GM20000 (cell line): ENCODE measurements at regions not wholly inside any gene's neighbourhood (a gene's known extent, or its start where the extent isn't known, plus 50 kb on each side); places are given as distances from the start of the nearest gene placed in this dataset.
"Not testable (repeated sequence)": the region's sequence is repeated elsewhere in the genome, so short reads cannot be mapped to it uniquely, and the experiment has no call there.

Source experiments
- DNase-seq: peaks from one replicate; pipeline ENCODE4 v3.0.0; 2012; ENCODE audit warnings: low spot score
- TF ChIP-seq, protein P1 (sequence below): IDR thresholded peaks from 2 replicates; pipeline ENCODE4 v1.5.1; 2012; ENCODE audit warnings: mild to moderate bottlenecking, control low read depth; ENCODE audit errors: extremely low read depth, missing control alignments

DNA sequence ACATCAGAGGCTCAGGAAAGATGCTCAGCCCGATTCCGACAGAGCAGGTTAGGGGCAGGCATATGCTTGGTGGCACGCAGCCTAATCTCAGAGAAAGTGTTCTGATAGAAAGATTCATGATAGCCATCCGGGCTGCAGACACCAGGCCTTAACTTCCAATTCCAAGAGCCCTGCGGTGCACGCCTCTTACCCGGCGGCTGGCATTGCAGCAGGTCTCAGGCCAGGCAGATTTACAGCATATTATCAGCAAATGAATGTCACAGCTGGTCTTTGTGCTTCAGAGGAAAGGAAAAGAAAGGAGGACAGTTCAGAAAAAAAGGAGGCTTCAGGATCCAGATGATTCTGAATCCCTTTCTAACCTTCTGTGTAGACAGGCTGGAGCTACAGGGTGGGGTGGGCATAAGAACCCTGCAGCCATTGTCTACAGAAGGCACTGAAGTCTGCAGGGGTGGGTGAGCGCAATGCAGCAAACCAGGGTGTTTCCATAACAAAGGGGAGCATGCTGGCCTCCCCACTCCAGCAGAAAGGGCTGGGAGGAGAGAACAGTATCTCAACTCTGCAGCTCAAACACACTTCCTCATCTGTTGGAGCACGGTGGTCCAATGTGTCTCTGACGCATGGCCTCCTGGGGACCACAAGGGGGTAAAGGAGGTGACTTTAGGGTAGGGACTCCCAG is 277.4 kb upstream of the XYLT1 start:
- DNase-seq: no peak
- TF ChIP-seq, protein P1, sequence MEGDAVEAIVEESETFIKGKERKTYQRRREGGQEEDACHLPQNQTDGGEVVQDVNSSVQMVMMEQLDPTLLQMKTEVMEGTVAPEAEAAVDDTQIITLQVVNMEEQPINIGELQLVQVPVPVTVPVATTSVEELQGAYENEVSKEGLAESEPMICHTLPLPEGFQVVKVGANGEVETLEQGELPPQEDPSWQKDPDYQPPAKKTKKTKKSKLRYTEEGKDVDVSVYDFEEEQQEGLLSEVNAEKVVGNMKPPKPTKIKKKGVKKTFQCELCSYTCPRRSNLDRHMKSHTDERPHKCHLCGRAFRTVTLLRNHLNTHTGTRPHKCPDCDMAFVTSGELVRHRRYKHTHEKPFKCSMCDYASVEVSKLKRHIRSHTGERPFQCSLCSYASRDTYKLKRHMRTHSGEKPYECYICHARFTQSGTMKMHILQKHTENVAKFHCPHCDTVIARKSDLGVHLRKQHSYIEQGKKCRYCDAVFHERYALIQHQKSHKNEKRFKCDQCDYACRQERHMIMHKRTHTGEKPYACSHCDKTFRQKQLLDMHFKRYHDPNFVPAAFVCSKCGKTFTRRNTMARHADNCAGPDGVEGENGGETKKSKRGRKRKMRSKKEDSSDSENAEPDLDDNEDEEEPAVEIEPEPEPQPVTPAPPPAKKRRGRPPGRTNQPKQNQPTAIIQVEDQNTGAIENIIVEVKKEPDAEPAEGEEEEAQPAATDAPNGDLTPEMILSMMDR: no peak

DNA sequence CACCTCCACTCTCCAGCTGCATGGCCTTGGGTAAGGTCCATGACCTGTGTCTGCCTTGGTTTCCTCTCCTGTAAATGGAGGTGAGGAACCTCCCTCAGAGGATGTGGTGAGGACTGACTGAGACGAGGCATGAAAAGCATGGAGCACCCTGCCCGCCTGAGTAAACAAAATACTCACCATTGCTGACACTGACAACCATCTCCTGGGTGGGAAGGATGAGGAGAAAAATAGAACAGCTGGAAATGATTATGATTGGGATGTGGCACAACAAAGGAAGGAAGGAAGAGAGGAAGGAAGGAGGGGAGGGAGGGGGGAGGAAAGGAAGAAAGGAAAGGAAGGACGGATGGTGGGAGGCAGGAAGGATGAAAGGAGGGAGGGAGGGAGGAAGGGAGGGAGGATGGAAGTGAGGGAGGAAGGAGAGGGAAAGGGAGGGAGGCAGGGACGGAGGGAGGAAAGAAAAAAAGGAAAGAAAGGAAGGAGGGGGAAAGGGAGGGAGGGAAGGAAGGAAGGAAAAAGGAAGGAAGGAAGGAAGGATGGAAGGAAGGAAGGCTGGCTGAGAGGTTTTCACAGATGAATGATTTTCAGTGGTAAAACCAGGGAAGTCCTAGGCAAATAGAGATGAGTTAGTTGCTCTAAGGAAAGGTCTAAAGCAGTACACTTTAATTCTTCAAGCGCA is 276.5 kb upstream of the XYLT1 start:
- DNase-seq: no peak
- TF ChIP-seq, protein P1: no peak

DNA sequence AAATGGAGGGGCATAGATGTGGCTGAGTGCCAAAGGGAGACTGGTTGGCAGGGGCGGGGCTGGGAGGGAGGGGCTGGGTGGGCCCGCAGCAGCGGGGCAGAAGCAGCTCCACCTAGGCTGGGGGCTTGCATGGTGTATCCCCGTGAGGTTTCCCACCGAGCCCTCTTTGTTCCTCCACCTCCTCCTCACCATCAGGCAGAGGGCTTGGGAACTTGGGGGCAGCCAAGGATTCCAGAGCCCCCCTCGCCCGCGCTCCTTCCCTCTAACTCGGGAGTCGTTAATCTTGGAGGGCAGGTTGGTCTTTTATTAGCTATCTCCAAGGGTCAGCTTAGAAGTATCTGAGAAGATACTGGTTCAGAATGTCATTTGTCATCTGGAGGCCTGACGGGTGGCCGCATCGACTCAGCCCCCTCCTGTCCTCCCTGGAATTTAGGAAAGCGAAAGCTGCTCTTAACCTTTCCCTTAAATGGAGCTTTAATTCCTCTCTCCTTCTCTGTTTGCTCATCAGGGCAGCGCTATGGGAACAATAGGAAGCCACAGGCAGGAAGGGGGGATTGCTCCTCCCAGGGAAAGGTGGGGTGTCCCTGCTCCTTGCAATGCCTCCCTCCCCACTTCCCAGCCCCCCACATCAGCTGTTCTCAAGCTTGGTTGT is 274.3 kb upstream of the XYLT1 start:
- no peak for DNase-seq
- TF ChIP-seq, protein P1: no peak

DNA sequence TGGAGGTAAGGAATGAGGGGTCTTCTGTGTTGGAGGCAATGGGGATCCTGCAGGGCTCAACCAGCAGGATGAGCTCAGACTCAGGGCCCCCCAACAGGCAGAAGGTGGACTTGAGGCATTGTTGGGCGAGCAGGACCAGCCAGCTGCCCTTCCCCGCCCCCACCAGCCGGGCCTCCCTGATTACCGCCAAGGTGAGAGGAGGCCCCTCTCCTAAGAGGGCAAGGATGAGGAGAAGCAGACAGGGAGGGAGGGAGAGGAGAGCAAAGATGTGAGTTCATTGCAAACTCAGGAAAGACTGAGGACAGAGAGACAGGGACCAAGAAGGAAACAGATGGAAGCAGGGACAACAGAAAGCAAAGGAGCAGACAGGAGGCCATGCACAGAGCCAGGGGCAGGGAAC is 272.8 kb upstream of the XYLT1 start:
- TF ChIP-seq, protein P1: no peak
- no peak for DNase-seq

GRCh38 chr16:17743158-17743557 is 272.4 kb upstream of the XYLT1 start:
- TF ChIP-seq, protein P1: no peak
- no peak for DNase-seq

GRCh38 chr16:17735099-17735498 is 264.3 kb upstream of the XYLT1 start:
- DNase-seq: not testable (repeated sequence)

DNA sequence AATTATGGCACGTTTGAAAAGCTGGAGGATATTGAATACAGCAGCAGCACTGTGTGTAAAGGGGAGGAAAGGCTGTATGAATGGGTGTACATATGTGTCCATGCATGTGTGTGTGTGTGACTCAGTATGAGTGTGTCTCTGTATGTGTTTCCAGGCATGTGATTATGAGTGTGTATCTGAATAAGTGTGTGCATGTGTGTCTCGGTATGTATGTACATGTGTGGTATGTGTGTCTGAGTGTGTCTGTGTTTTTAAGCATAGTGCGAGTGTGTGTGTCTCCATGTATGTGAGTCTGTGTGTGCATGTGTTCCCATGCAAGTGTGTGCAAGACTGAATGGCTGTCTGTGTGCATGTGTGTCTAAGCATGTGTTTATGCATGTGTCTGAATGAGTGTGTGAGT is 259.1 kb upstream of the XYLT1 start:
- TF ChIP-seq, protein P1: no peak

More for the DNA sequence above, 259.1 kb upstream of the XYLT1 start:
- no peak for DNase-seq
